ENCODE measurements at regions not wholly inside any gene's neighbourhood (a gene's known extent, or its start where the extent isn't known, plus 50 kb on each side); places are given as distances from the start of the nearest gene placed in this dataset.

GRCh38 chr6:44635486-44635885 lies 248.0 kb downstream of the CDC5L start:
- TF ChIP-seq CEBPB (IDR thresholded peaks at IDR 0.05), result no peak
- TF ChIP-seq EP300 (IDR thresholded peaks at IDR 0.05; ENCODE audit: borderline replicate concordance), result no peak
- no peak for TF ChIP-seq CREB1 (IDR thresholded peaks at IDR 0.05; ENCODE audit: low read depth)
- TF ChIP-seq REST (IDR thresholded peaks at IDR 0.05; ENCODE audit: low read depth), result no peak
- TF ChIP-seq YY1 (IDR thresholded peaks at IDR 0.05; ENCODE audit: low read depth), result no peak
- TF ChIP-seq RAD21 (IDR thresholded peaks at IDR 0.05; ENCODE audit: low read depth), result no peak
- no peak for TF ChIP-seq MAX (IDR thresholded peaks at IDR 0.05)
- no peak for TF ChIP-seq TEAD4 (IDR thresholded peaks at IDR 0.05)
- TF ChIP-seq TCF12 (IDR thresholded peaks at IDR 0.05; ENCODE audit: low read depth), result no peak
- no peak for TF ChIP-seq TAF1 (IDR thresholded peaks at IDR 0.05; ENCODE audit: low read depth)
